Fibroblast of skin of right quadriceps (primary cell): ENCODE measurements at regions not wholly inside any gene's neighbourhood (a gene's known extent, or its start where the extent isn't known, plus 50 kb on each side); places are given as distances from the start of the nearest gene placed in this dataset.
"Not testable (repeated sequence)": the region's sequence is repeated elsewhere in the genome, so short reads cannot be mapped to it uniquely, and the experiment has no call there.

Source experiments
- DNase-seq: peaks from one replicate; pipeline ENCODE4 v3.0.0-alpha.2; 2013

DNA sequence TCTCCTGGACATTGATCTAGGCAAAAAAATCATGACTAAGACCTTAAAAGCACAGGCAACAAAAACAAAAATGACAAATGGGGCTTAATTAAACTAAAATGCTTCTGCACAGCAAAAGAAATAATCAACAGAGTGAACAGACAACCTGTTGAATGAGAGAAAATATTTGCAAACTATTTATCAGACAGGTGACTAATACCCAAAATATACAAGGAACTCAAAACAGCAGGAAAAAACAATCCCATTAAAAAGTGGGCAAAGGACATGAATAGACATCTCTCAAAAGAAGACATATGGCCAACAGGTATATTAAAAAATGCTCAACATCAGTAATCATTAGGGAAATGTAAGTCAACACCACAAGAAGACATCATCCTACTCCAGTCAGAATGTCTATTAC lies 166.8 kb downstream of the MTERF1 start:
- DNase-seq = no peak

GRCh38 chr7:91717681-91718470 lies 162.6 kb downstream of the MTERF1 start:
- peak; percentile 53 for DNase-seq

GRCh38 chr7:91719008-91719407 lies 161.5 kb downstream of the MTERF1 start:
- DNase-seq = no peak

GRCh38 chr7:91720260-91720937 lies 160.1 kb downstream of the MTERF1 start:
- peak; percentile 78 for DNase-seq

- DNase-seq = no peak
Observed at GRCh38 chr7:91722831-91723230, 157.7 kb downstream of the MTERF1 start.

DNA sequence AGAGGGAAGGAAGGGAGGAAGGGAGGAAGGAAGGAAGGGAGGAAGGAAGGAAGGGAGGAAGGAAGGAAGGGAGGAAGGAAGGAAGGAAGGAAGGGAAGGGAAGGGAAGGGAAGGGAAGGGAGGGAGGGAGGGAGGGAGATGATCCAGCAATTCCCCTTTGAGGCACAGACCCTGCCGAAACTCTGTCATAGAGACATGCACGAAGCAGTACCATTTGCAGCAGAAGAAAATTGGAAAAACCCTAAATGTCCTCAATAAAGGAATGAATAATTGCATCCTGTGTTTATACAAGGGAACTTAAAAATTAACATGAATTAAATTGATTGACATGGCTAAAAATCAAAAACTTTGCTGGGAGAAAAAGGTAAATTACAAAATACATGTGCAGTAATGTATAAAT lies 151.5 kb downstream of the MTERF1 start:
- DNase-seq = not testable (repeated sequence)

GRCh38 chr7:91731976-91732375 lies 148.5 kb downstream of the MTERF1 start:
- DNase-seq = no peak

GRCh38 chr7:91749418-91749817 lies 131.1 kb downstream of the MTERF1 start:
- DNase-seq = no peak

GRCh38 chr7:91750091-91750490 lies 130.4 kb downstream of the MTERF1 start:
- DNase-seq = no peak

GRCh38 chr7:91752102-91752501 lies 128.4 kb downstream of the MTERF1 start:
- no peak for DNase-seq

DNA sequence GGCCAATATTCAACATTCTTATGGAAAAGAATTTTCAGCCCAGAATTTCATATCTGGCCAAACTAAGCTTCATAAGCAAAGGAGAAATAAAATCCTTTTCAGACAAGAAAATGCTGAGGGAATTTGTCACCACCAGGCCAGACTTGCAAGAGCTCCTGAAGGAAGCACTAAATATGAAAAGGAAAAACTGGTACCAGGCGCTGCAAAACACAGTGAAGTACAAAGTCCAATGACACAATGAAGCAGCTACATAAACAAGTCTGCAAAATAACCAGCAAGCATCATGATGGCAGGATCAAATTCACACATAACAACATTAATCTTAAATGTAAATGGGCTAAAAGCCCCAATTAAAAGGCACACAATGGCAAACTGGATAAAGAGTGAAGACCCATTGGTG lies 126.2 kb downstream of the MTERF1 start:
- not testable (repeated sequence) for DNase-seq

DNA sequence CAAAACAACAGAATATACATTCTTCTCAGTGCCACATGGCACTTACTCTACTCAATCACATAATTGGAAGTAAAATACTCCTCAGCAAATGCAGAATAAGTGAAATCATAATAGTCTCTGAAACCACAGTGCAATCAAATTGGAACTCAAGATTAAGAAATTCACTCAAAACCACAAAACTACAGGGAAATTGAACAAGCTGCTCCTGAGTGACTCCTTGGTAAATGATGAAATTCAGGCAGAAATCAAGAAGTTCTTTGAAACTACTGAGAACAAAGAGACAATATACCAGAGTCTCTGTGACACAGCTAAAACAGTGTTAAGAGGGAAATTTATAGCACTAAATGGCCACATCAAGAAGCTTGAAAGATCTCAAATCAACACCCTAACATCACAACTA lies 125.4 kb downstream of the MTERF1 start:
- DNase-seq = peak; percentile 46

- peak; percentile 27 for DNase-seq
Observed at GRCh38 chr7:91759205-91759863, 121.2 kb downstream of the MTERF1 start.

- DNase-seq = no peak
Observed at GRCh38 chr7:91767820-91768219, 112.7 kb downstream of the MTERF1 start.

GRCh38 chr7:91771394-91771793 lies 109.1 kb downstream of the MTERF1 start:
- peak; percentile 23 for DNase-seq

- peak; percentile 62 for DNase-seq
Observed at GRCh38 chr7:91771921-91772815, 108.3 kb downstream of the MTERF1 start.

GRCh38 chr7:91776171-91776570 lies 104.3 kb downstream of the MTERF1 start:
- DNase-seq = no peak

DNA sequence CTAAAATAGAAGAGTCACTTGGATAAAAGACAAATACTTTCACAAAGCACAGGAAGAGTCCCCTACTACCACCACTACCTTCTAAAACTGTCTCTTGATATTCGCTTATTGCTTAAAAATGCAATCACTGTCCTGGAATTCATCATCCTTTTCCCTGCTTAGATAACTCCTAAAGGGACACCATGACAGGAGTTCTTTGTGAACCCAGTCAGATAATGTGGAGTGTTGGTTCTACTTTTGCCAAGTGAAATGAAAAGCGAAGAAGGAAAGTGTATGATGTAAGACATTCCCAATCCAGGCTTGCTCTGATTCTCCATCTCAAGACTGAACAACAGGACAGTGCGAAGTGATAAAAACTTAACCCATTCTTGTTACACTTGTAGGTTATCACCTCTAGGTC lies 103.0 kb downstream of the MTERF1 start:
- no peak for DNase-seq

DNA sequence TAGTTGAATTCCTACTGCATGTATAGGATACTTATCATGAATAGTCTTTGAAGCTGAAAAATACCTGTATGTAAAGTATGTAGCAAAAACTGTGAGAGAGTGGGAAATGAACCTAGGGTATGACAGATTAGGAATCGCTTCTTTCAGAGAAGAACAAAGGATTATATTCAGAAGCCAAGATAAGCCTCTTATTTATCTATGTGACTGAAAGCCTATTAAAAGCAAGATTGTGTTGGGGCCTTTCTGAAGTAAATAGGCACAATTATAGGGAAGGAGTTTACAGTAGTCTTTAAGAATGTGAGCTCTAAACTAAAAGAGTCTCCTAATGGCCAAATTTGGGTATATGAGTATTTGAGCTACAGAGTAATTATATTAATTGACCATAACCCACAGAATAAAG lies 102.1 kb downstream of the MTERF1 start:
- no peak for DNase-seq

DNA sequence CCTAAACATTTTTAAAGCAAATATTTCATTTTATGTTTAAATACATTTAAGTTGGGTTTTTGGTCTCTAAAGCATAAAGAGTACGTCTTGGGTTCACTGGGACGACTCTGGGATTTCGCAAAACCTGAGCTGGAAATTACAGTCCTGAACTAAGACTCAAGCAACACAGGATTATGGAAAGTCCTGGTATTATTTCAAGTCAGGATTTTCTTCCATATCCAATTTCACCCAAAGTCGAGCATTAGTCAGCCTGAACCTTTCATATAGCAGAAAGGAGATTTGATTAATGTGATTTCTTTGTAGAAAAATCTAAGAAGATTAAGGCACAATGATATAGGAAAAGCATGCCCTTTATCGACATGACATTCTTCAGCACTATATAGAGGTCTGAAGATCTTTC lies 100.0 kb downstream of the MTERF1 start:
- no peak for DNase-seq

DNA sequence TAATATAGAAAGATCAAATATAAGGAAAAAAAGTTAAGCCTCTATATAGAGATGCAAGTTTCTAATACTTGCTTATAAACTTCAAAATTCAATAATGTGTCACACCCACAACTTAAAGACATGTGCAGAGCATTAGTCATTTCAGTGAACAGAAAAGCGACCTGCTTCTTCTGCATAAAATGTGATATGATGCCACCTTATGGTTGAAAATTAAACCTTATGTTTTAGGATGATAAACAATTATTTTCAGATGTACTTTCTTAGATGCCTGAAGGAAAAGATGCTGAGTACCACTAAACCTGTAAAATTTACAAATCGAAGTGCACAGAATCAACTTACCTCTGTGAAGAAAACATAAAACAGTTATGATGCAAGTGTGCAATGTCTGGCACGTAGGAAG lies 96.0 kb downstream of the MTERF1 start:
- DNase-seq = peak; percentile 73

DNA sequence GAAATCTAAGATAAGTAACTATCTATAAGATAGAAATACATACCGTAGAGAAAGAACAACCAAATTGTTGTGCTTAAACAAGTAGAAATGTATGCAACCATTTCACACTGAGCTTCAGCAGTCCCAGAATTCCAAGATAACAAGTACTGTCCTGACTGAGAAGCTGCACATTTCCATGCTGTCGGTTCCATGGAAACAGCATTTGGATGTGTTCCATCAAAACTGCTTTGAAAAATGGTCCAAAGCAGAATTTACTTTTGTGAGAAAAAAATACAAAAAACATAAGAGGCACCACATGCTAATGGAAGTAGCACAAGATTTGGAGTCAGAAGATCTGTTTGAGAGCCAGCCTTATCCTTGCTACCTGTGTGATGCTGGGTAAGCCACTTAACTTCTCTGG lies 92.6 kb downstream of the MTERF1 start:
- no peak for DNase-seq

GRCh38 chr7:91789086-91789485 lies 91.4 kb downstream of the MTERF1 start:
- no peak for DNase-seq
